ENCODE measurements at regions not wholly inside any gene's neighbourhood (a gene's known extent, or its start where the extent isn't known, plus 50 kb on each side); places are given as distances from the start of the nearest gene placed in this dataset.
"Not testable (repeated sequence)": the region's sequence is repeated elsewhere in the genome, so short reads cannot be mapped to it uniquely, and the experiment has no call there.

DNA sequence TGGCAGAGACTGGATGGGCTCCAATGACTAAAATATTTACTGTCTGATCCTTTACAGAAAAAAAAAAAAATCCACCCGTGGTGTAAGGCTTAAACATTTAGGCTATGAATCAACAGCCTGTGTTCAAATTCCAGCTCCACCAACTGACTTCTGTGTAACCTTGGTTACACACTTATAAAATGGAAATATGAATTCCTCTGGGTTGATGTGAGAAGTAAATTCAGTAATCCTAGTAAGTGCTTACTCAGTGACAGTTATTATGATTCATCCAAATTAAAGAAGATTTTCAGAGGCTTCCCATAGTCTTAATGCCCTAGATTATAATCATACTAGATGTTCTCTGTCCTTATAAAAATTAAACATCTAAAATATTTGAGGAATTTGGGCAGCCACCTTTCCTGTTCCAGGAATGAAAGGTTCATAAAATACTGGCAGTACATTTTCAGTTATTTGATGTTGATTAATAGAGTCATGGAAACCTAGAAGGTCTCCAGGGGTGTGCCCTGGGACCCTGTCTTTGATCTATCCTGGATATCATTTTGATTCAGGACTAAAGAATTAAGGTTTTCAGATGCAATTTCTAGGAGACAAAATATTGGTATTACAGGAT is 180.3 kb upstream of the ZNF217 start:
- DNase-seq (ENCODE audit: low read depth in 2 of 2), result no peak

DNA sequence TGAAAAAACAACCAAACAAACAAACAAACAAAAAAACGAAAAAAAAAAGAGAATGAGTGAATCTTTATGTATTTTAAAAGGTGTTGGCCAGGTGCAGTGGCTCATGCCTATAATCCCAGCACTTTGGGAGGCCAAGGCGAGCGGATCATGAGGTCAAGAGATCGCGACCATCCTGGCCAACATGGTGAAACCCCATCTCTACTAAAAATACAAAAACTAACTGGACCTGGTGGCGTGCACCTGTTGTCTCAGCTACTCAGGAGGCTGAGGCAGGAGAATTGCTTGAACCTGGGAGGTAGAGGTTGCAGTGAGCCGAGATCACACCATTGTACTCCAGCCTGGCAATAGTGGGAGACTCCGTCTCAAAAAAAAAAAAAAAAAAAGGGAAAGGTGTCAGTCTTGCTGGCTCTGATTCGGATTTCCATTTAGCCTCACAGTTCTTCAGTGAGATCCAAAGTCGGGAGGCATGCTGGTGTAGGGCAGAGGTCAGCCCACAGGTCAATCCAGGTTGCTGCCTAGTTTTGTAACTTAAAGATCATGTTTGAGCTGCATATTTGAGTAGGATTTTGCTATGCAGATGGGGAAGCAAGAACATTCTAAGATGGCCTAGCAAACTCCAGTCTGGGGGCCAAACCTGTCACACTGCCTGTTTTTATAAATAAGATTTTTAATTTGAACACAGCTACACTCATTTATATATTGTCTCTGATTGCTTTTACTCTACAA is 179.6 kb upstream of the ZNF217 start:
- not testable (repeated sequence) for DNase-seq (ENCODE audit: low read depth in 2 of 2)

DNA sequence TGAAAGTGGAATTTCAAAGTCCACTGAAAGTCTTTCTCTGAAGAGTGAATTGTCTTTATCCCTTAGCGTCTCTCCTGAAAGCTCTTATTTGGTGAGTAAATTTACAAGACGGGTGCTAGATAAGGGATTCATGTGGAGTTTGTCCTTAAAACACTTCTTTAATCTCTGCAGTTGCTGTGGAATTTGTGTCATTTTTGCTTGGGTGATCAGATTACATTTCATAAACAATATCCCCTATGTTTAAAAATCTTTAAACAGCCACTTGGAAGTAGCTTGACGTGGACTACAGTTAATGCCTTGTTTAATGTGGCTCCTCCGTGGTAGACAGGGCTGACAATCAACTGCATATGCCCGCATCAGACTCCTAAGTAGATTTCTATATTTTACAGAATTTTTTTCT is 175.4 kb upstream of the ZNF217 start:
- DNase-seq (ENCODE audit: low read depth in 2 of 2), result no peak

DNA sequence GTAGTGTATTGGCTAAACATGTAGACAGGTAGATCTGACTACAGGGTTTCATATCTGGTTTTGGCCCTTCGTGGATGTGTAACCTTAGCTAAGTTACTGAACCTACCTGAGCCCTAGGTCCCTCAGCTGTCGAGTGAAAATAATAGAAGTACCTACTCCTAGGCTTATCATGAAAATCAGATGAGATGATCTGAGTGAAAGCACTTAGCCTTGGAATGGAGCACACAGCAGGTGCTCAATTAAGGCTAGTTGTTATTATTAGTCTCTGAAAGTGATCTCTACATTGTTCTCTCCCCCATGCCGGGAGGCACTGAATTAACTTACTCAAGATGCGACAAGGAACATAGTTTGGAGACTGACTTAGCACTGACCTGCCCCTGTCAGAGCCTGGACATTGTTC is 174.7 kb upstream of the ZNF217 start:
- DNase-seq (ENCODE audit: low read depth in 2 of 2), result no peak

DNA sequence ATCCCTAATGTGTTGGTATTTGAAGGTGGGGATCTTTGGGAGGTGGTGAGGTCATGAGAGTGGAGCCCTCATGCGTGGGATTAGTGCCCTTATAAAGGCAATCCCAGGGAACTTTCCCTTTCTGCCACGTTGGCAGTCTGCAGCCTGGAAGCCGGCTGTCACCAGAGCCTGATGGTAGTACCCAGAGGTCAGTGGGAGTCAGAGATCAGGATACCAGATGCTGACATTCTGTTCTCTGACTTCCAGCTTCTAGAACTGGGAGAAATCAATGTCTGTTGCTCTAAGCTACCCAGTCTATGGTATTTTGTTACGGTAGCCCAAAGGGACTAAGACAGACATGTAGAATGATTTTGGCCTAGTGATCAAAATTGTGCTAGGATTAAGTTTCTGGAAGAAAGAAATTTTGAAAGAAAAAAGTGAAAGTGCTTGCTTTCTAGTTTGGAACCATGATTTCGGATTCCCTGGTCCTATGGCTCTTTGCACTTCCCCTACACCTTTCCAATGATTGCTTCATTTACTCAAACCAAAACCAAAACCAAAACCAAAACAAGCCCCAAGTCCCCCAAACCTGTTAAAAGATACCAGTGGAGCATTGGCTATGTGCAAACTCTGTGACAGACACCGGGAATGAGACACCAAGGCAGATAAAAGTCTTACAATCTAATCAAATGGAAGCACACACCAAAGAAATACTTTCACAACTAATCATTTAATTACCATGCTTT is 173.7 kb upstream of the ZNF217 start:
- DNase-seq (ENCODE audit: low read depth in 2 of 2), result no peak

DNA sequence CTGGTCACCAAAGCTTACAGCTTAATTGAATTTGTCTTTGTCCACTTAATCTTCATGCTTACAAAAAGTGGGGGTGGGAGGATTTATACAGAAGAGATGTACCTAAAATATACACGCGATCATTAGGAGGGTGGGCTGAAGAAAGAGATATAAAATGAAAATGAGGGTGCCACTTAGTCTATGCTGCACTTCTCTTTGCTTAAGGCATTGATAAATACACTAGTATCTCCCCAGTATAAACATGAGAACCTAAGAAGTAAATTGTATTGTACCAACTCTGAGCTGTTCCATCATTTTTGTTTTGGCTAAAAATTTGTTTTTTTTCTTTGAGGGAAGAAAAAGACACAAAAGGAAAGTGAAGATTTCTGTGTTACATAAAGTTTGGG is 170.8 kb upstream of the ZNF217 start:
- no peak for DNase-seq (ENCODE audit: low read depth in 2 of 2)

DNA sequence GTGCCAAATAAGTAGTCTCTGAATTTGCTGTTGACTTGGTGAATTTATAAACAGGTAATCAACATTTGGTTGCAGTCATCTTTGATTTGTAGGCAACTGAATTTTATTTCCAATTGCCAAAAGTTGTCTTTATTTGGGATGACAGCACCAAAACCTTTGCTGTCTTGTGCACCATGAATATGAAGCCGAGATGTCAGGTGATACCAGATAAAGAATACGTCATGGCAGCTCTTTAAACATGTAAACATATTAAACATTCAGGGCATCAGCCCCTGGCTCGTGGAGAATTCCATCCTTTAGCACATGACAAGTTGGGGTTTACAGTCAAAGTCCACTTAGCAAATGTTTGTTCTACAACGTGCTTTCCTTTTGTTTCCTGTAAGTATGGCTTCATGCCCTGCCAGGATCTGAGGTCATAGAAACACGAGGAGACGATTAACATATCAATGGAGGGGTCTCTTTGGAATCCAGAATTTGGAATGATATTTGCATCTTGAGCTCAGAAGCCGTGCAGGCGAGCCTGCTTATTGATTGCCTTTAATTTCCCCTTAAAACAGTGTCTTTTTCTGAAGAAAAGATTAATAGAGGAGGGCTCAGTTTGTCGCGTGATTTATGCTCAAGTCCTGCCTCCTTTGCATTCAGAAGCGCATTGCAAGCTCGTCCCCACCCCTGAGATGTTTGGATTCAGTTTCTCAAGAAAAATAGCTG is 170.2 kb upstream of the ZNF217 start:
- no peak for DNase-seq (ENCODE audit: low read depth in 2 of 2)

DNA sequence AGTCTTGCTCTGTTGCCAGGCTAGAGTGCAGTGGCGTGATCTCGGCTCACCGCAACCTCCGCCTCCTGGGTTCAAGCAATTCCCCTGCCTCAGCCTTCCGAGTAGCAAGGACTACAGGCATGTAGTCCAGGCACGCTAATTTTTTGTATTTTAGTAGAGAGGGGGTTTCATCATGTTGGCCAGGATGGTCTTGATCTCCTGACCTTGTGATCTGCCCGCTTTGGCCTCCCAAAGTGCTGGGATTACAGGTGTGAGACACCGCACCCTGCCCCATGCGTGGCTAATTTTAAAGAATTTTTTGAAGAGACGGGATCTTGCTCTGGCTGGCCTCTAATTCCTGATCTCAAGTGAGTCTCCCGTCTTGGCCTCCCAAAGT is 168.8 kb upstream of the ZNF217 start:
- not testable (repeated sequence) for DNase-seq (ENCODE audit: low read depth in 2 of 2)

DNA sequence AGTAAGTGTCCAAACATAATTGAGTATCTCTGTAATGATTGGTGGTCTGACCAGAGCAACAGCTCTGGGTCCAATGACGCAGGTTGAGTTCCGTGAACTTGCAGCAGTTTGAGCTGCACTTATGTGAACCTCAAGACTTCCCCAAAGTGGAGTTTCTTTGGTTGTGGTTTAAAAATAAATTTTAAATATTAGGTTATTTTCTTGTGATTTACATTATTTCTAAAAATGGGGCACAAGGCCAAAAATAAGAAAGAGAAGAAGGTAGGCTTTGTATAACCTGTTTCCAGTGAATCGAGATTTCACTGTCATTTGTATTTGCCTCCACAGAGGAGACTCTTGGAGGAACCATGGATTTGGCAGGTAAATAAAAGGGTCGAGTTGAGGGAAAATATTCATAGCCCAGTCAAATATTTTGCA is 166.4 kb upstream of the ZNF217 start:
- DNase-seq (ENCODE audit: low read depth in 2 of 2), result no peak

DNA sequence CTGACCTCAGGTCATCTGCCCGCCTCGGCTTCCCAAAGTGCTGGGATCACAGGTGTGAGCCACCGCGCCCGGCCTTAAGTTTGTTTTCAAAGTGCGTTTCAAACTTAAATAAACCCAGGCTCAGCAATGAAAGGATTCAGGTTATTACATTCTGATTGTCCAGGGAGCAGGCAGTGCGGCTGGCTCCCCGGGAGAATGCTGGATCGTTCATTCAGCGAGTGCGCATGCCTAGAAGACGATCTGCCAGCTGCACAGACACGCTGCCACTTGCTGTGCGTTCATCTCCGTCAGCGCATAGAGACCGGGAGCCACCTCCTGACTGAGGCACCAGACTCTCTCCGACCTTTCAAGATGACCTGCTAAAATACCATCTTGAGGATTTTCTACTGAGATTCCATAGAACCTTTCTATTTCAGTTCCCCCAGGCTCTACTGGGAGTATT is 163.9 kb upstream of the ZNF217 start:
- no peak for DNase-seq (ENCODE audit: low read depth in 2 of 2)

DNA sequence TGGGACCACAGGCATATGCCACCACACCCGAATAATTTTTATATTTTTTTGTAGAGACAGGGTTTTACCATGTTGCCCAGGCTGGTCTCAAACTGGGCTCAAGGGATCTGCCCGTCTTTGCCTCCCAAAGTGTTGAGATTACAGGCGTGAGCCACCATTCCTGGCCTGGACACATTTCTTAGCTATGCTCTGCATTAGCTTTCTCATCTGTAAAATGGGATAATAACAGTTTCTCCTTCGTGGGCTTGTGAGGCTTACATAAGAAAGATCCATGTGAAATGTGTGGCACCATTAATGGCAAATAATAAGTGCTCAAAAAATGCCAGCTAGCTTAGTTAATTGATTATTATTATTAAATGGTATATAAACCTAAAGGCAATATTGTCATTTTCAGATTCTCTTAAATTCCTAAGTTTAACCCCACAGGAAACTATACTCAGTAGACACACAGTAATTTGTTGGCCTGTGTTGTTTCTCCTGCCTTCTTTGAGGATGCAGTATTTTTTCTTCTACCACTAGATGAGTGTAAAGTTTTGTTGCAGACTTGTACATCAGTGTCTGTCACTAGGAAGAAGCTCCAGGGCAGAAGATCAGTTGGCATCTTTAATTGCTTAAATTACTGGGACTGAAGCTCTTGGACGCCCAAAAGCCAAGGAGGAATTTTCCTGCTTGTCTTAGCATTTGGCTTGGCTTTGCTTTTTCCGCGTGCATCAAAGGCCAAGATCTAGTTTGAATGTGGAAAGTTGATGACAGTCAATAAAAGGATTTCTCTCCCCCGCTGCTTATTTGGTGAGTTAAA is 162.3 kb upstream of the ZNF217 start:
- no peak for DNase-seq (ENCODE audit: low read depth in 2 of 2)

DNA sequence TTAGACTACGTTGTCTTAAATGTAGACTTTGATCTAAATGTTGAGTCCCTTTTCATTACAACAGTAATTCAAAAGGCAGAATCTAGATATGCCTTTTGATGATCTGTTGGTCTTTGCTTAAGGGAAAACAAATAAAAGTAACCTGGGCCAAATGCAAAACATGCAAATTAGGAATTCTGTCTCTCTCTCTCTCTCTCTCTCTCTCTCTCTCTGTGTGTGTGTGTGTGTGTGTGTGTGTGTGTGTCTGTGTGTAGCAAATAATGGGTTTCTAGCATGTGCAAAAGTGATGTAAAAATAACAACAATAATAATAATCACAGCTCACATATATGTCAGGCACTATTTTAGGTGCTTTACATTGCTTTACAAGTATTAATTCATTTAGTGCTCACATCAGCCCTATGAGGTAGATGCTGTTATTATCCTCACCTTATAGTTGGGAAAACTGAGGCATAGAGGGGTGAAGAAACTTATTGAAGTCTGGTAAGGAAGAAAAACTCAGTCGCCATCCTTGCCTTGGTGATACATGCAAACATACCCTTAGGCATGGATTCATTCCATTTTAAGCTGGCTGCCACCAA is 160.3 kb upstream of the ZNF217 start:
- no peak for DNase-seq (ENCODE audit: low read depth in 2 of 2)

DNA sequence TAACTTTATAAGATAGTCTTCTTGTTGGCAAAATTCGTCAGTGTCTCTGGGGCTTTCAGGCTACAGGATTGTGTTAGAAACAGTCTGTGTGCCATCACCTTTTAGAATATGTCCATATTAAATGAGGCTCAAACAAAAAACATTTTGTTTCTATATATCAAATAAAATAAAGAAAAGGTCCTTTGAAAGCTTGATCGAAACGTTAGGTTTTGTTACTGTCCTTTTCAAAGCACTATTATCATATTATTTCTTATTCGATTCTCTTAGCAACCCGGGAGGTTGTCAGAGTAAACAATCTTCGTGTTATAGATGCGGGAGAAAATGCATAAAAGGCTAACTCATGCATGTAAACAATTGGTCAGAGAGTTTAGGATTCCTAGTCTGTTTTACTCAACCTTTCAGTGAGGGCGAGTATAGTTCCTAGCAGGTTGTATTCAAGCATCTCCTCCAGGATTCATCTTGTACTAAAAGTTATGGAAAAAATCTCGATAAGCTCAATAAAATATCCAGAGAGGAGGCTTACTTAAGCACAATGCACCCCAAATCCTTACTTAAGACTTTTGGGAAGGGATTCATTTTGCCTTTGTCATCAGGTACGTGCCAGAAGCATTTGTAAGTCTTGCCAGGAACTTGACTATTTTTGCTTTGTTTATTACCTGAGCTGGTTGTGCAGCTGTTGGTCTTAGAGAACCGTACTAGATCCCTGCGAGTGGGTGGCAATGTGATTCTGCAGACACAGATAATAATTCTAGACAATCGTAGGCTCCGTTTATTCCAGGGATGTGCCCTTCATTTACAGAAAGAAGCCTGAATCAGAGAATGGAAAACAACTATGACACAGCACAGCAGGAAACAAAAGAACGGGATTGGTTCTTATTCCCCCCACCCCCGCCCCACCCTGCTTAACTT is 159.6 kb upstream of the ZNF217 start:
- DNase-seq (ENCODE audit: low read depth in 2 of 2), result no peak

DNA sequence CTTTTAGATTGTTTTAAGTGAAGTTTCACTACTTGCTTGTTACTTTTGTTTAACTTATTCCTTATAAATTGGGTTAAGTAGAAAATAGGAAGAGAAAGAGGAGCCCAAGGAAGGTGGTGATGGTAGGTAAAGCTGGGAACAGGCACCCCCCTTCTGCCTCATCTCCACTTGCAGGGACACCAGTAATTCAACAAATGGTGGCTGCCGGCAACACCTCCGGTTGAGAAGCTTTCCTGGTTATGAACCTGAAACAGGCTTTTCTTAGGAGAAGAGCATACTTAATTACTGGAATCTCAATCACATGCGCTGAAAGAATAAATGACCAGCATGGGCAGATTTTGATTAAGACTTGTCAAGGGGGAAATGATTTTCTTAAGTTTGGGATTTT is 158.9 kb upstream of the ZNF217 start:
- DNase-seq (ENCODE audit: low read depth in 2 of 2), result no peak

DNA sequence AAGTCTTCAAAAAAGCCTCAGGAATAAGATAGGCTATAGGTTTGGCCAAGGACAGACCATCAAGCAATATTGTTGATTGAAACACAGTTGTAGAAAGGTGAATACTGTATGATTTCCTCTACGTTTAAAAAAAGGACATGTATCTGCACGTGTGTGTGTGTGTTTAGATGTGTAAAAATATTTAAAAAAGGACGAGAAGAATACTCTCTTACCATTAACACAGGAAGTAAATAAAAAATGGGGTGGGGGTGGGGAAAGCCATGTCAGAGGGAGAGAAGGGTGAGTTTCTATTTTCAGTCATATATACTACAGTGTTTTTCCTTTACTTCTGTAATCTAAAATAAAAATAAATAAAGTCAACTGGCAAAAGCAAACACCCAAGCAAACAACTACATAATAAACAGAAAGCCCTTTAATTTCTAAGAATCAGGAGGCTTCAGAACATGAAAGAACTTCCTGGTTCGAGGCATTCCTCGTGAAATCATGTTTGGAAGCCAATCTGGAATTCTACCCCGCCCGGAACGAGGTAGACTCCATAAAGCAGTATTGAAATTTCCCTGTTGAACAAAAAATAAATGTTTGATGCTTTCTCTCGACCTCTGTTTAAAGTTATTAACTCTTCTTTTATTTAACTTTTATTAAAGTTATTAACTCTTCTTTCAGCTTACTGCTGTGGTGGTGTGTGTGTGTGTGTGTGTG is 158.1 kb upstream of the ZNF217 start:
- no peak for DNase-seq (ENCODE audit: low read depth in 2 of 2)

DNA sequence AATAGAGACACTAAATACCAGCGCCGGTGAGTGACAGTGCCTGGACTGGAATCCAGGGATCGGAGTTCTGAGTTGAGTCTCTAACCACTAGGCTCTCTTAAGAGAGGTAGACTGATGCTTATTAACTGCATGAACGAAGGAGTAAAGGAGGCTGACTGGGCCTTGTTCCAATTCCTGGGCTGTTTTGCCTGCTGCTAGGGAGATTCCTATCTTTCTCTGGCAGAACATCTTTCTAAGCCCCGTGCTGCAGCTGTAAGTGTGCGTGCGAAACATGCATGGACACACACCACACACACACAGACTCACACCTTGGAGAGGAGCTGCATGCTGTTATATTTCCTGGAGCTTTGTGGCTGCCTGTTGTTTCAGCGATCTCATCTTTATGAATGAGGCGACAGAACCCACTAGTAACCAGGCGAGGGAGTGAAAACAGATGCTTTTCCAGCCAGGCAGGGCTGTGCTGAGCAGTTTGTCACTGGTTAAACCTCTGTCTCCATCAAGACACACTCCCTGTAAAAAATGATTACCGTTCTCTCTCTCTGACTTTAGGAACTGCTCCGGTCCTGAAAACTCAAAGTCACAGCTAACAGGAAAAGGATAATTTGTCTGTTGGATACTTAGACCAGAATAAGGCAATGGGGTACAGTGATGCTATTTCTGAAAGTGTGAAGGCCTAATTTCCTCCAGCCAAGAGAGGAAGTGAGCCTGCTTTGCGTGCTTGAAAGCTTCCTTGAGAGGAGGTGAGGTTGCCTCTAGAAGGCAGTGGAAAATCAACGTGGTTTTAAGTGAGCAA is 157.4 kb upstream of the ZNF217 start:
- no peak for DNase-seq (ENCODE audit: low read depth in 2 of 2)

DNA sequence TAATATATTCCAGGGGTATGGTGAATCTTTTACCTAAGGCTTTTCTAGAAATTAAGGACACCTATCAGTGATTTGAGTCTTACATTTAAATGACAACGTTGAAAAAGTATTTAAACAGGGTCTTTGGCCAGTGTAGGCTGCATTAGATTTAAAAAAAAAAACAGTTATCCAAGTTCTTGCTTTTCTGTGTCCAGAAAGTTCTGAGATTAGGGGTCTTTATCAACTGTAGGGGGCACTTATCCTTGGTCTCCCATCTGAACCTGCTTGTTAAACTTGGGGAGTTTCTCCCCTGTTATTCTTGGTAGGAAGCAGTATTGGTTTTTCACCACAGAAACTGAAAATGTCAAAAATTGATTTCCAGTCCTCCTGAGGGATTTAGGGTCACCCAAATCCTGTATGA is 155.9 kb upstream of the ZNF217 start:
- no peak for DNase-seq (ENCODE audit: low read depth in 2 of 2)

DNA sequence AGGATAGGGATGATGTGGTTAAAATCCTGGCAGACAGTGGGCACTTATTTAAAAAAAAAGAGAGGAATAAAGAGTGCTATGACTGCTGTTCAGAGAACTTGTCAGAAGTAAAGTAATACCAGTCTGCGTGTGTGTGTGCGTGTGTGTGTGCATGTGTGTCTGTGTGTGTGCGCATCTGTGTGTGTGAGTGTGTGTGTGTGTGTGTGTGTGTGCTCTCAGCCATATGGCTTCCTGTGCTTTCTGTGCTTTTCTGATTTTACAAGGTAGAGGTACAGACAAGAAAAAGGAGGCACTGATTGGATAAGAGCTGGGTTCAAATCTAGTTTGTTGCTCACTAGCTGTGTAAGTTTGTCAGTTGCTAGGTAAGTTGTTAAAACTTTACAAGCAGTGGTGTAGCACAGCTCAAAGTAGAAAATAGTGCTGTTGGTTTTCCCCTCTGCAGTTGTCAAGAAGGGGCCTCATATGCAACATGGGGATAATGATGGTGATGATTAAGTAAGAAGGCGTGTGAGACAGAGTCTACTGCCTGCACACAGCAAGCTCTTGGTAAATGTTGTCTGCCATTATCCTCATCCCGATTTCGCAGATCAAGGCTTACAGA is 155.3 kb upstream of the ZNF217 start:
- no peak for DNase-seq (ENCODE audit: low read depth in 2 of 2)
